HG02943 (cell line): ENCODE measurements at regions not wholly inside any gene's neighbourhood (a gene's known extent, or its start where the extent isn't known, plus 50 kb on each side); places are given as distances from the start of the nearest gene placed in this dataset.
"Not testable (repeated sequence)": the region's sequence is repeated elsewhere in the genome, so short reads cannot be mapped to it uniquely, and the experiment has no call there.

Experiments
- ATAC-seq: cut with Tn5 transposase; IDR thresholded peaks from one replicate; pipeline ENCODE4 v1.9.1; 2021; ENCODE audit warnings: mild to moderate bottlenecking, low read depth, moderate library complexity; ENCODE audit not compliant: unreplicated experiment

GRCh38 chr13:50376895-50377575, 361.8 kb downstream of the KCNRG start:
- ATAC-seq, result no peak

- ATAC-seq, result no peak
Observed at GRCh38 chr13:50377726-50378270, 362.6 kb downstream of the KCNRG start.

GRCh38 chr13:50378509-50379044, 363.3 kb downstream of the KCNRG start:
- ATAC-seq, result no peak

GRCh38 chr13:50379584-50379983, 364.3 kb downstream of the KCNRG start:
- no peak for ATAC-seq

- no peak for ATAC-seq
Observed at GRCh38 chr13:50380905-50381304, 365.7 kb downstream of the KCNRG start.

- ATAC-seq, result no peak
Observed at GRCh38 chr13:50382511-50382910, 367.3 kb downstream of the KCNRG start.

- ATAC-seq, result no peak
Observed at GRCh38 chr13:50382951-50383350, 367.7 kb downstream of the KCNRG start.

- no peak for ATAC-seq
Observed at GRCh38 chr13:50384724-50385123, 369.5 kb downstream of the KCNRG start.

GRCh38 chr13:50386541-50387050, 371.4 kb downstream of the KCNRG start:
- no peak for ATAC-seq

- no peak for ATAC-seq
Observed at GRCh38 chr13:50387051-50387581, 371.9 kb downstream of the KCNRG start.

GRCh38 chr13:50388481-50388880, 373.2 kb downstream of the KCNRG start:
- ATAC-seq, result no peak

GRCh38 chr13:50389726-50390125, 374.5 kb downstream of the KCNRG start:
- no peak for ATAC-seq

- ATAC-seq, result no peak
Observed at GRCh38 chr13:50390503-50391248, 375.4 kb downstream of the KCNRG start.

- ATAC-seq, result no peak
Observed at GRCh38 chr13:50392977-50393376, 377.7 kb downstream of the KCNRG start.

- ATAC-seq, result no peak
Observed at GRCh38 chr13:50393628-50394027, 378.4 kb downstream of the KCNRG start.

- no peak for ATAC-seq
Observed at GRCh38 chr13:50396001-50396400, 380.8 kb downstream of the KCNRG start.

- not testable (repeated sequence) for ATAC-seq
Observed at GRCh38 chr13:50396618-50397017, 381.4 kb downstream of the KCNRG start.

- ATAC-seq, result no peak
Observed at GRCh38 chr13:50400035-50400726, 384.9 kb downstream of the KCNRG start.

- ATAC-seq, result no peak
Observed at GRCh38 chr13:50401049-50401505, 385.8 kb downstream of the KCNRG start.

GRCh38 chr13:50401721-50402465, 386.6 kb downstream of the KCNRG start:
- no peak for ATAC-seq
